Naive thymus-derived CD4-positive, alpha-beta T cell (primary cell): ENCODE measurements at regions not wholly inside any gene's neighbourhood (a gene's known extent, or its start where the extent isn't known, plus 50 kb on each side); places are given as distances from the start of the nearest gene placed in this dataset.

Experiments
- ATAC-seq: fragments of 150-1000 bp; cut with Tn5 transposase; 2 replicates; pipeline ENCODE4 v1.10.0; 2021; ENCODE audit warnings: mild to moderate bottlenecking, moderate library complexity
- CTCF ChIA-PET: fragments of 350-600 bp; sonication (Branson Sonifier 250); formaldehyde crosslinking; loops from one replicate; lab custom pipeline; 2021; ENCODE audit warnings: antibody characterized with exemption; lab: Charles Lee
- POLR2A ChIA-PET: fragments of 350-600 bp; sonication (Branson Sonifier 250); formaldehyde crosslinking; loops from one replicate; lab custom pipeline; 2021; ENCODE audit warnings: antibody characterized with exemption, inconsistent platforms; lab: Charles Lee
- DNase-seq, 9 donors: peaks; one replicate each; pipeline versions ENCODE4 v3.0.0 to v3.0.0-alpha.2; 2020 to 2022; ENCODE audit warnings: mixed read lengths in 1 of 9
- H3K27ac ChIP-seq: one replicate; pipeline ENCODE4 v1.7.0; 2013; ENCODE audit warnings: mild to moderate bottlenecking, low read depth, low read length, moderate library complexity
- H3K27me3 ChIP-seq, 2 donors: one replicate each; pipeline ENCODE4 v1.7.0; 2013; ENCODE audit warnings: low read length in 2 of 2, mild to moderate bottlenecking in 2 of 2, moderate library complexity in 2 of 2; ENCODE audit not compliant: control insufficient read depth in 2 of 2, insufficient read depth in 2 of 2
- H3K36me3 ChIP-seq, 3 experiments: 1 replicate in 2 of 3; 2 replicates in 1 of 3; pipeline ENCODE4 v1.7.0; 2013; ENCODE audit warnings: low read length in 3 of 3, mild to moderate bottlenecking in 3 of 3, moderate library complexity in 1 of 3; ENCODE audit not compliant: insufficient read depth in 3 of 3, control insufficient read depth in 2 of 3
- H3K4me1 ChIP-seq, 2 donors: one replicate each; pipeline ENCODE4 v1.7.0; 2013; ENCODE audit warnings: low read length in 2 of 2, mild to moderate bottlenecking in 2 of 2, moderate library complexity in 1 of 2; ENCODE audit not compliant: control insufficient read depth in 2 of 2, insufficient read depth in 2 of 2
- H3K4me3 ChIP-seq: 2 replicates; pipeline ENCODE4 v1.7.0; 2013; ENCODE audit warnings: mild to moderate bottlenecking, low read length
- H3K9me3 ChIP-seq, 3 experiments: 1 replicate in 2 of 3; 2 replicates in 1 of 3; pipeline ENCODE4 v1.7.0; 2013; ENCODE audit warnings: low read length in 3 of 3; ENCODE audit not compliant: control insufficient read depth in 2 of 3
- H3K27ac Mint-ChIP-seq, 9 donors: one replicate each; pipeline ENCODE4 v1.8.0; 2020 to 2022; ENCODE audit warnings: mixed read lengths in 9 of 9, mild to moderate bottlenecking in 8 of 9, moderate library complexity in 5 of 9, inconsistent platforms in 2 of 9
- H3K27me3 Mint-ChIP-seq, 5 donors: one replicate each; pipeline ENCODE4 v1.8.0; 2021 to 2022; ENCODE audit warnings: mixed read lengths in 5 of 5, mild to moderate bottlenecking in 1 of 5
- H3K36me3 Mint-ChIP-seq, 5 donors: one replicate each; pipeline ENCODE4 v1.8.0; 2020 to 2022; ENCODE audit warnings: mixed read lengths in 5 of 5, mild to moderate bottlenecking in 3 of 5, inconsistent platforms in 1 of 5
- H3K4me1 Mint-ChIP-seq, 7 donors: one replicate each; pipeline ENCODE4 v1.8.0; 2020 to 2022; ENCODE audit warnings: mixed read lengths in 7 of 7, mild to moderate bottlenecking in 3 of 7, inconsistent platforms in 1 of 7
- H3K4me3 Mint-ChIP-seq, 10 donors: one replicate each; pipeline ENCODE4 v1.8.0; 2020 to 2022; ENCODE audit warnings: mild to moderate bottlenecking in 10 of 10, mixed read lengths in 10 of 10, moderate library complexity in 6 of 10, inconsistent platforms in 2 of 10
- H3K9me3 Mint-ChIP-seq, 11 donors: one replicate each; pipeline ENCODE4 v1.8.0; 2020 to 2022; ENCODE audit warnings: mixed read lengths in 11 of 11, mild to moderate bottlenecking in 4 of 11, inconsistent platforms in 1 of 11, moderate library complexity in 1 of 11
- intact Hi-C, 2 donors: fragments of 100-400 bp; cut with micrococcal nuclease; formaldehyde crosslinking; loops; one replicate each; pipeline ENCODE4 v1.15.1; 2023

GRCh38 chr2:145927131-145927950 is 1407.4 kb upstream of the ZEB2 start:
- Mint-ChIP-seq H3K9me3 (peaks cover 0 to 6% (median 0%) of the 10 kb centered on the region in 11 donors), H3K27ac (no peak overlapping the region), H3K27me3 (no peaks in the 10 kb centered on the region), H3K4me1 (no peaks in the 10 kb centered on the region), H3K4me3 (no peak overlapping the region), H3K36me3 (no peaks in the 10 kb centered on the region)
- no peak for DNase-seq
- Histone ChIP-seq H3K27ac (no peak overlapping the region), H3K4me3 (no peak overlapping the region), H3K36me3 (no peaks in the 10 kb centered on the region), H3K4me1 (no peaks in the 10 kb centered on the region), H3K27me3 (no peaks in the 10 kb centered on the region), H3K9me3 (no peaks in the 10 kb centered on the region)
- ChIA-PET POLR2A (no interaction called here), CTCF (no interaction called here)
- no peak for ATAC-seq
- intact Hi-C loops: no loop called here

- Mint-ChIP-seq H3K9me3 (peaks cover 0 to 6% (median 0%) of the 10 kb centered on the region in 11 donors), H3K4me1 (no peaks in the 10 kb centered on the region), H3K36me3 (no peaks in the 10 kb centered on the region), H3K27me3 (no peaks in the 10 kb centered on the region), H3K27ac (no peak overlapping the region), H3K4me3 (no peak overlapping the region)
- H3K27ac ChIP-seq: no peak overlapping the region
- intact Hi-C loops: no loop called here
- ChIA-PET CTCF (no interaction called here), POLR2A (no interaction called here)
- no peaks in the 10 kb centered on the region for H3K27me3 ChIP-seq
- no peak overlapping the region for H3K4me3 ChIP-seq
- no peaks in the 10 kb centered on the region for H3K36me3 ChIP-seq
- ATAC-seq: no peak
- no peaks in the 10 kb centered on the region for H3K4me1 ChIP-seq
- no peak for DNase-seq
- no peaks in the 10 kb centered on the region for H3K9me3 ChIP-seq
Measured at GRCh38 chr2:145925591-145925990, 1405.7 kb upstream of the ZEB2 start.

GRCh38 chr2:145919477-145919876 is 1399.6 kb upstream of the ZEB2 start:
- no peaks in the 10 kb centered on the region for H3K4me1 ChIP-seq
- peaks cover 0 to 4% (median 0%) of the 10 kb centered on the region in 11 donors for H3K9me3 Mint-ChIP-seq
- ATAC-seq (no peak), DNase-seq (no peak)
- no peaks in the 10 kb centered on the region for H3K4me1 Mint-ChIP-seq
- no peaks in the 10 kb centered on the region for H3K27me3 ChIP-seq
- no peaks in the 10 kb centered on the region for H3K27me3 Mint-ChIP-seq
- H3K36me3 Mint-ChIP-seq: no peaks in the 10 kb centered on the region
- H3K27ac ChIP-seq: no peak overlapping the region
- H3K9me3 ChIP-seq: no peaks in the 10 kb centered on the region
- no peak overlapping the region for H3K27ac Mint-ChIP-seq
- no peaks in the 10 kb centered on the region for H3K36me3 ChIP-seq
- no peak overlapping the region for H3K4me3 Mint-ChIP-seq
- ChIA-PET CTCF (interaction anchor here (0.6 kb wide), 1 partner anchor 30 kb away, joined by 3 read pairs; no protein-coding TSS in a partner anchor), POLR2A (no interaction called here)
- intact Hi-C loops: no loop called here
- no peak overlapping the region for H3K4me3 ChIP-seq

GRCh38 chr2:145918951-145919350 is 1399.0 kb upstream of the ZEB2 start:
- no peaks in the 10 kb centered on the region for H3K36me3 Mint-ChIP-seq
- Histone ChIP-seq H3K27me3 (no peaks in the 10 kb centered on the region), H3K36me3 (no peaks in the 10 kb centered on the region), H3K4me1 (no peaks in the 10 kb centered on the region), H3K9me3 (no peaks in the 10 kb centered on the region), H3K4me3 (no peak overlapping the region), H3K27ac (no peak overlapping the region)
- ChIA-PET POLR2A (no interaction called here), CTCF (interaction anchor here (0.6 kb wide), 1 partner anchor 29 kb away, joined by 3 read pairs; no protein-coding TSS in a partner anchor)
- no peak overlapping the region for H3K4me3 Mint-ChIP-seq
- intact Hi-C loops: no loop called here
- no peak for ATAC-seq
- no peaks in the 10 kb centered on the region for H3K4me1 Mint-ChIP-seq
- H3K27ac Mint-ChIP-seq: no peak overlapping the region
- DNase-seq: no peak
- no peaks in the 10 kb centered on the region for H3K27me3 Mint-ChIP-seq
- peaks cover 0 to 4% (median 0%) of the 10 kb centered on the region in 11 donors for H3K9me3 Mint-ChIP-seq

- POLR2A ChIA-PET: no interaction called here
Measured at GRCh38 chr2:145916799-145917198, 1396.9 kb upstream of the ZEB2 start.

GRCh38 chr2:145914716-145915115 is 1394.8 kb upstream of the ZEB2 start:
- Mint-ChIP-seq H3K27me3 (no peaks in the 10 kb centered on the region), H3K9me3 (peaks cover 0 to 2% (median 0%) of the 10 kb centered on the region in 11 donors), H3K4me3 (no peak overlapping the region), H3K27ac (no peak overlapping the region), H3K36me3 (no peaks in the 10 kb centered on the region), H3K4me1 (no peaks in the 10 kb centered on the region)
- Histone ChIP-seq H3K4me3 (no peak overlapping the region), H3K27ac (no peak overlapping the region), H3K27me3 (no peaks in the 10 kb centered on the region), H3K4me1 (no peaks in the 10 kb centered on the region), H3K36me3 (no peaks in the 10 kb centered on the region), H3K9me3 (no peaks in the 10 kb centered on the region)
- intact Hi-C loops: no loop called here
- CTCF ChIA-PET: no interaction called here
- DNase-seq (no peak), ATAC-seq (no peak)
- POLR2A ChIA-PET: no interaction called here

More at GRCh38 chr2:145916799-145917198, 1396.9 kb upstream of the ZEB2 start:
- no peaks in the 10 kb centered on the region for H3K36me3 ChIP-seq
- intact Hi-C loops: no loop called here
- Mint-ChIP-seq H3K9me3 (peaks cover 0 to 4% (median 0%) of the 10 kb centered on the region in 11 donors), H3K36me3 (no peaks in the 10 kb centered on the region), H3K27ac (no peak overlapping the region), H3K27me3 (no peaks in the 10 kb centered on the region), H3K4me3 (no peak overlapping the region), H3K4me1 (no peaks in the 10 kb centered on the region)
- no peak for DNase-seq
- H3K9me3 ChIP-seq: no peaks in the 10 kb centered on the region
- ATAC-seq: no peak
- no peak overlapping the region for H3K27ac ChIP-seq
- H3K27me3 ChIP-seq: no peaks in the 10 kb centered on the region
- H3K4me3 ChIP-seq: no peak overlapping the region
- CTCF ChIA-PET: no interaction called here
- no peaks in the 10 kb centered on the region for H3K4me1 ChIP-seq

GRCh38 chr2:145910416-145910815 is 1390.5 kb upstream of the ZEB2 start:
- H3K4me1 ChIP-seq: no peaks in the 10 kb centered on the region
- H3K9me3 Mint-ChIP-seq: peaks cover 0 to 4% (median 0%) of the 10 kb centered on the region in 11 donors
- H3K36me3 ChIP-seq: no peaks in the 10 kb centered on the region
- ATAC-seq (no peak), DNase-seq (no peak)
- H3K4me3 ChIP-seq: no peak overlapping the region
- H3K9me3 ChIP-seq: no peaks in the 10 kb centered on the region
- CTCF ChIA-PET: no interaction called here
- intact Hi-C loops: no loop called here
- POLR2A ChIA-PET: no interaction called here
- no peaks in the 10 kb centered on the region for H3K4me1 Mint-ChIP-seq
- H3K36me3 Mint-ChIP-seq: no peaks in the 10 kb centered on the region
- H3K27me3 Mint-ChIP-seq: no peaks in the 10 kb centered on the region
- H3K27ac Mint-ChIP-seq: no peak overlapping the region
- H3K27ac ChIP-seq: no peak overlapping the region
- H3K27me3 ChIP-seq: no peaks in the 10 kb centered on the region
- no peak overlapping the region for H3K4me3 Mint-ChIP-seq
